SJCRH30 (cell line): ENCODE measurements at regions not wholly inside any gene's neighbourhood (a gene's known extent, or its start where the extent isn't known, plus 50 kb on each side); places are given as distances from the start of the nearest gene placed in this dataset.
"Not testable (repeated sequence)": the region's sequence is repeated elsewhere in the genome, so short reads cannot be mapped to it uniquely, and the experiment has no call there.

ENCODE experiments used
- DNase-seq, 2 experiments: peaks; one replicate each; pipeline ENCODE4 v3.0.0-alpha.2; 2015 to 2020
- H3K27ac ChIP-seq: fragments of 250-450 bp; sonication (Bioruptor Pico); 2 replicates; pipeline ENCODE4 v1.5.1; 2020; ENCODE audit warnings: mild to moderate bottlenecking, moderate library complexity
- H3K27me3 ChIP-seq: fragments of 250-450 bp; sonication (Bioruptor Pico); 2 replicates; pipeline ENCODE4 v1.5.1; 2020; ENCODE audit warnings: mild to moderate bottlenecking, moderate library complexity
- H3K36me3 ChIP-seq: fragments of 250-450 bp; sonication (Bioruptor Pico); 2 replicates; pipeline ENCODE4 v1.5.1; 2020; ENCODE audit warnings: mild to moderate bottlenecking, moderate library complexity
- H3K4me1 ChIP-seq: fragments of 250-450 bp; sonication (Bioruptor Pico); 2 replicates; pipeline ENCODE4 v1.5.1; 2020; ENCODE audit warnings: mild to moderate bottlenecking, moderate library complexity
- H3K4me3 ChIP-seq: fragments of 250-450 bp; sonication (Bioruptor Pico); 2 replicates; pipeline ENCODE4 v1.5.1; 2020; ENCODE audit warnings: mild to moderate bottlenecking, moderate library complexity
- H3K9me3 ChIP-seq: fragments of 250-450 bp; sonication (Bioruptor Pico); replicated peaks from 2 replicates; pipeline ENCODE4 v1.5.1; 2020; ENCODE audit warnings: mild to moderate bottlenecking, moderate library complexity

- no peak for DNase-seq
- no peaks in the 10 kb centered on the region for H3K4me1 ChIP-seq
- H3K27me3 ChIP-seq: peaks cover 9% of the 10 kb centered on the region; the same call in 1 of the 2 replicates
- H3K9me3 ChIP-seq: no peaks in the 10 kb centered on the region
- H3K36me3 ChIP-seq: no peaks in the 10 kb centered on the region
- no peak overlapping the region for H3K27ac ChIP-seq
- H3K4me3 ChIP-seq: no peak overlapping the region
Observed at GRCh38 chr7:51602376-51602775, 285.8 kb upstream of the COBL start.

DNA sequence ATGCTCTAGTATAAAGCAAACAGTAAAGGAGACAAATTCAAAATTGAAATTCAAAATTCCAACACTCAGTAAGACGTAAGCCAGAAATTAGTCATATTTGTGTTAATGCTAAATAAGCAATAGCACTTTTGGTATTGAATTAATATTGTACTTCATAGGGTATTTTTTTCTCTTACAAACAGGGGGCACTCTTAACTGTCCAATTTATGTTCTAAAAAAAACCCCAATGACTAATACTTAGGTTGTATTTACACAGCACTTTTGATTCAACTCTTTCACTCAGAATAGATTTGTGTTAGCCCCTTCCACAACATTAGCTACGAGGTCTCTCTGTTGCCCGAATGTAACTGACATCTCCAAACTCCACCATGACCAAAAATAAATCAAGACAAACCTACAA, 284.9 kb upstream of the COBL start:
- 0 out of 2 replicates have a peak, but pooled peaks cover 2% of the 10 kb centered on the region for H3K27me3 ChIP-seq
- DNase-seq: no peak
- H3K27ac ChIP-seq: no peak overlapping the region
- H3K36me3 ChIP-seq: no peaks in the 10 kb centered on the region
- no peaks in the 10 kb centered on the region for H3K9me3 ChIP-seq
- no peak overlapping the region for H3K4me3 ChIP-seq
- no peaks in the 10 kb centered on the region for H3K4me1 ChIP-seq

GRCh38 chr7:51599935-51600334, 283.3 kb upstream of the COBL start:
- H3K27me3 ChIP-seq, H3K4me1 ChIP-seq, H3K36me3 ChIP-seq, H3K9me3 ChIP-seq, H3K4me3 ChIP-seq, DNase-seq, H3K27ac ChIP-seq: not testable (repeated sequence)

DNA sequence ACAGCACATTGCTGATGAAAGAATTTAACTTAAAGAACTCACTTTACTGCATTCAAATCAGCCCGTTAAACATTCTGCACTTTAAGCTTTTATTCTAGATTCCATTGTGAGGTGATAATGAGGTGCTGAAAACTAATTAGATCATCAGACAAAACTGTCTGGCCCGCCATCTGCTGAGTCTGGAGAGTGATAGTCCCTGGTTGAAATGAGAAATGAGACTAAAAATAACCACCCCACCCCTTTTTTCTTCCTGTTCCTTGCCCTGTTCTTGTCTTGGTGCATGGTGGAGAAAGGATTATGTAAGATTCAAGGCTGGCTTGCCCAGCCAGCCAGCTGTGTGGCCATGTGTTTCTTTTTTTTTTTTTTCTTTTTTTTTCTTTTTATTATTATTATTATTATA, 277.0 kb upstream of the COBL start:
- Histone ChIP-seq H3K27me3 (no peaks in the 10 kb centered on the region), H3K36me3 (no peaks in the 10 kb centered on the region), H3K4me1 (no peaks in the 10 kb centered on the region), H3K27ac (no peak overlapping the region), H3K9me3 (no peaks in the 10 kb centered on the region), H3K4me3 (no peak overlapping the region)
- no peak for DNase-seq

- Histone ChIP-seq H3K4me3 (no peak overlapping the region), H3K4me1 (no peaks in the 10 kb centered on the region), H3K9me3 (no peaks in the 10 kb centered on the region), H3K27ac (no peak overlapping the region), H3K36me3 (no peaks in the 10 kb centered on the region), H3K27me3 (no peaks in the 10 kb centered on the region)
- DNase-seq: no peak
Observed at GRCh38 chr7:51592842-51593599, 276.4 kb upstream of the COBL start.

DNA sequence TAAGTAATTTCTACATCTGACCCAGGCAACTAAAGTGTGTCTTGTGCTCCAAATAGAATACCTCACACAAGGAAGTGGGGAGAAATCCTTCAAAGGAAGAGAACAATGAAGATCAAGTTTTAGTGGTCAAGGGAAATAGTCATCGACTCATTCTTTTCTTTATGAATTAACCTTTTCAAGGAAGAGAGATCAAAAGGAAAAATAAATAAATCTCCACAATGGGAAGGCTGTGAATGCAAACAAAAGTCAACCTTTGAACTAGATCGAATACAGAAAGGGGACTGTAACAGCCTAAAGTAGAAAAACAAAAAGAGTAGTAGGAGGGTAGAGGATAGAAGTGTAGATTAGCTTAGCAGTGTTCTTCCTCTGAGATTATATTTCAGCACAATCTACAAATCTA, 274.6 kb upstream of the COBL start:
- Histone ChIP-seq H3K9me3 (no peaks in the 10 kb centered on the region), H3K4me1 (no peaks in the 10 kb centered on the region), H3K27ac (no peak overlapping the region), H3K4me3 (no peak overlapping the region), H3K36me3 (no peaks in the 10 kb centered on the region), H3K27me3 (no peaks in the 10 kb centered on the region)
- no peak for DNase-seq

DNA sequence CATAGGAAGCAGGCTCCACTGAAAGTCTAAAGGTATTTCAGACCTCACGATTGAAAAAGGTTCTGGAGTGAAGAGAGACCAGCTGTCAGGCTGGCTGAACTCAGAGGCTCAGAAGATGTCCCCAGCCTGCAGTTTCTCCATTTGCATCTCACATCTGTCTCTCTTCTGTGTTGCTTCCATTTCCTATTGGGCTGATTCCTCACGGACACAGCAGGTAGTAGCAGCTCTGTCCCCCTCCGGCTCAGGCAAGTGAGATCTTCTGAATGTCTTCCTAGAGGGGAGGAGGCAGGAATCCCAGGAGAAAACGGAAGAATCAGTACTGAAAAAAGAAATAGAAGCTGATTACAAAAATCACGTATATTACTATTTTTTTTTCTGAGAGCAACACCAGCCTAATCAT, 274.1 kb upstream of the COBL start:
- H3K27me3 ChIP-seq: no peaks in the 10 kb centered on the region
- DNase-seq: no peak
- H3K9me3 ChIP-seq: no peaks in the 10 kb centered on the region
- no peaks in the 10 kb centered on the region for H3K4me1 ChIP-seq
- no peak overlapping the region for H3K27ac ChIP-seq
- no peak overlapping the region for H3K4me3 ChIP-seq
- no peaks in the 10 kb centered on the region for H3K36me3 ChIP-seq

DNA sequence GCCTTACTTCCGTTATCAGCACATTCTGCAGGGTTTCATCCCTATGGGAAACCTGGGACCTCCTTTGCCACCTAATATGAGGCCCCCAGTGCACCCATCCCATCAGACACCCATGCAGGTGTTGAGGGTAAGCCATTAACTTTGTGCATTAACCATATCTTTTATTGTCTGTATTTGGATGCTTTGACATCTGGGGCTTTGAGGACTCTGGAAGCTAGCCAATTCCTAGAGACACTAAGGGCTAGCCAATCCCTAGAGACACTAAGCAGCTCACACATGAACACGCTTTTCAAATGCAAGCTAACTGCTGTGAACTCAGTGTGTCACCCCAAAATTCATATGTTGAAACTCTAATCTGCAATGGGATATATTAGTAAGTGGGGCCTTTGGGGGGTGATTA, 272.5 kb upstream of the COBL start:
- Histone ChIP-seq H3K9me3 (no peaks in the 10 kb centered on the region), H3K36me3 (no peaks in the 10 kb centered on the region), H3K27ac (no peak overlapping the region), H3K27me3 (no peaks in the 10 kb centered on the region), H3K4me1 (no peaks in the 10 kb centered on the region), H3K4me3 (no peak overlapping the region)
- DNase-seq: no peak

DNA sequence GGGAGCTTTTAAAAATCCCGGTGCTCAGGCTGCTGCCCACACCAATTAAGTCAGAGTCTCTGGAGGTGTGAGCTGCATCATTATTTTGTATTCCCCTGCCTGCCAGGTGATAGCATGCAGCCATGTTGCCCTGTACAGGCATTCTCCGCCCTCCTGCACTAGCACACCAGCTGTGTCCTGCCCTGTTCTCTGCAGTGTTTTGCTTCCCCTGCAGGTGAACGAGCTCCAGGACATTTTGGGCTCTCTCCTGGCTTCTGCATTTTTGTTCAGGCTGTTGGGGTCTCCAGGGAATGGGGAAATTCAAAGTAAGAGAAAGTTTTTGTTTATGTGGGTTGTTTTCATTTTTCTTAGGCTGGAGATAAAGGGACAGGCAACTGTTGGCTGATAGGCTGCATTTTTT, 271.0 kb upstream of the COBL start:
- Histone ChIP-seq H3K27me3 (no peaks in the 10 kb centered on the region), H3K27ac (no peak overlapping the region), H3K36me3 (no peaks in the 10 kb centered on the region), H3K4me1 (no peaks in the 10 kb centered on the region), H3K4me3 (no peak overlapping the region), H3K9me3 (no peaks in the 10 kb centered on the region)
- no peak for DNase-seq

- H3K36me3 ChIP-seq: no peaks in the 10 kb centered on the region
Observed at GRCh38 chr7:51577390-51577789, 260.8 kb upstream of the COBL start.

GRCh38 chr7:51569581-51569980, 253.0 kb upstream of the COBL start:
- H3K4me1 ChIP-seq: no peaks in the 10 kb centered on the region
- no peak overlapping the region for H3K27ac ChIP-seq
- no peaks in the 10 kb centered on the region for H3K27me3 ChIP-seq
- H3K4me3 ChIP-seq: no peak overlapping the region
- H3K36me3 ChIP-seq: no peaks in the 10 kb centered on the region
- no peak for DNase-seq
- no peaks in the 10 kb centered on the region for H3K9me3 ChIP-seq

More at GRCh38 chr7:51577390-51577789, 260.8 kb upstream of the COBL start:
- no peak overlapping the region for H3K4me3 ChIP-seq
- H3K9me3 ChIP-seq: no peaks in the 10 kb centered on the region
- H3K27me3 ChIP-seq: no peaks in the 10 kb centered on the region
- no peak for DNase-seq
- no peaks in the 10 kb centered on the region for H3K4me1 ChIP-seq
- H3K27ac ChIP-seq: no peak overlapping the region

GRCh38 chr7:51569176-51569575, 252.6 kb upstream of the COBL start:
- no peaks in the 10 kb centered on the region for H3K27me3 ChIP-seq
- no peaks in the 10 kb centered on the region for H3K9me3 ChIP-seq
- H3K4me1 ChIP-seq: no peaks in the 10 kb centered on the region
- H3K4me3 ChIP-seq: no peak overlapping the region
- no peak for DNase-seq
- no peak overlapping the region for H3K27ac ChIP-seq
- H3K36me3 ChIP-seq: no peaks in the 10 kb centered on the region

- Histone ChIP-seq H3K9me3 (no peaks in the 10 kb centered on the region), H3K4me3 (no peak overlapping the region), H3K4me1 (no peaks in the 10 kb centered on the region), H3K27ac (no peak overlapping the region), H3K36me3 (no peaks in the 10 kb centered on the region), H3K27me3 (no peaks in the 10 kb centered on the region)
- DNase-seq: no peak
Observed at GRCh38 chr7:51551070-51551469, 234.5 kb upstream of the COBL start.

DNA sequence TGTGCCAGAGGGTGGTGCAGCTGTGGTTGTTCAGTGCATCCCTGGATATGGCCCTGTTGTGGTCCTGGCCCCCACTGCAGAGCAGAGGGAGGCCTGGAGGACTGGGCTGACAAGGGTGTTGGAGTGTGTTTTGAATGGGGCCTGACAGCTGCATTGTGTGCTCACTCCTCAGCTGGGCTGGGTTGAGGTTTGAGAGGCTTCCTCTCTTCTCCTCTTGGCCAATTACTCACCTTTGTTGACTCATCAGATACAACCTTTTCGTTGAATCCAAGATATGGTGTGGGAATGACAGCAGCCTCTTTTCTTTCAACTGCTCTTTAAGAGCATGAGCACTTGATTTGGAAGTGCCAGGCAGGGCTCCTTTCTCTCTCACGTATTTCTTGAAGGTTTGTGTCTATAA, 228.5 kb upstream of the COBL start:
- H3K27ac ChIP-seq: no peak overlapping the region
- no peaks in the 10 kb centered on the region for H3K9me3 ChIP-seq
- no peak for DNase-seq
- no peaks in the 10 kb centered on the region; the same call in 1 of the 2 replicates for H3K27me3 ChIP-seq
- no peaks in the 10 kb centered on the region for H3K36me3 ChIP-seq
- H3K4me3 ChIP-seq: no peak overlapping the region
- H3K4me1 ChIP-seq: no peaks in the 10 kb centered on the region

DNA sequence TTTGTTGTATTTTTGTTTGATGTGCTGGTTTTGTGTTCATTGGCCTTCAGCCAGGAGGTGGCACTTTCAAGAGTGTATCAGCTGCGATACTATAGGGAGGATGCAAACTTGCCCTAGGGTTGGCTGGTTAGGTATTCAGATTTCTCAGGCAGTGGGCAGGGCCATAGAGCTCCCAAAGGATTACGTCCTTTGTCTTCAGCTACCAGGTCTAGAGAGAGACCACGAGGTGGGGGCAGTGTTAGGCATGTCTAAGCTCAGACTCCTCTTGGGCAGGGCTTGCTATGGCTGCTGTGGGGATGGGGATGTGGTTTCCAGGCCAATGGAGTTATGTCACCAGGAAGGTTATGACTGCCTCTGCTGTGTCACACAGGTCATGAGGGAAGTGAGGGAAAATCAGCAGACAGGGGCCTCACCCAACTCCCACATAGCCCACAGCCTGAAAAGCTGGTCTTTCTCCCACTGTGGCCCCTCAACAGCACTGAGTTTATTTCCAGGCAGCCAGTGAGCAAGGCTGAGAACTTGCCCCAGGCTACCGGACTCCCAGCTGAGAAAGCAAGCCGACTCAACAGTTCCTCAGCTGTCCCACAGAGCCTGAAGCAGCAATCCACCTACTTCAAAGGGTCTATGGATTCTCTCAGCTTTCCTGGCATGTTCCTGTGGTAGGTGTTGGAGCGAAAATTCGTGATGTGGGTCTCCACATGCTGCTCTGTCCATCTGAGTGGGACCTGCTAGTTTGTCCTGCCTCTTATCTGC, 227.4 kb upstream of the COBL start:
- H3K27me3 ChIP-seq: no peaks in the 10 kb centered on the region; the same call in 1 of the 2 replicates
- H3K9me3 ChIP-seq: no peaks in the 10 kb centered on the region
- no peak for DNase-seq

GRCh38 chr7:51540906-51541305, 224.3 kb upstream of the COBL start:
- H3K4me3 ChIP-seq, H3K9me3 ChIP-seq, H3K36me3 ChIP-seq, H3K27ac ChIP-seq, DNase-seq, H3K27me3 ChIP-seq, H3K4me1 ChIP-seq: not testable (repeated sequence)

More for the DNA sequence above, 227.4 kb upstream of the COBL start:
- Histone ChIP-seq H3K4me3 (no peak overlapping the region), H3K36me3 (no peaks in the 10 kb centered on the region), H3K27ac (no peak overlapping the region), H3K4me1 (no peaks in the 10 kb centered on the region)
